Activated CD8-positive, alpha-beta memory T cell treated with anti-CD3 and anti-CD28 coated beads for 36 hours (primary cell): ENCODE measurements at regions not wholly inside any gene's neighbourhood (a gene's known extent, or its start where the extent isn't known, plus 50 kb on each side); places are given as distances from the start of the nearest gene placed in this dataset.
"Not testable (repeated sequence)": the region's sequence is repeated elsewhere in the genome, so short reads cannot be mapped to it uniquely, and the experiment has no call there.

ENCODE experiments used
- CTCF ChIA-PET: fragments of 350-600 bp; sonication (Branson Sonifier 250); formaldehyde crosslinking; loops from one replicate; lab custom pipeline; 2021; ENCODE audit warnings: antibody characterized with exemption; lab: Charles Lee
- POLR2A ChIA-PET: fragments of 350-600 bp; sonication (Branson Sonifier 250); formaldehyde crosslinking; loops from one replicate; lab custom pipeline; 2021; ENCODE audit warnings: antibody characterized with exemption; lab: Charles Lee

- POLR2A ChIA-PET: no interaction called here
- CTCF ChIA-PET: no interaction called here
Measured at GRCh38 chr1:219415433-219415832, 197.5 kb downstream of the ZC3H11B start.

DNA sequence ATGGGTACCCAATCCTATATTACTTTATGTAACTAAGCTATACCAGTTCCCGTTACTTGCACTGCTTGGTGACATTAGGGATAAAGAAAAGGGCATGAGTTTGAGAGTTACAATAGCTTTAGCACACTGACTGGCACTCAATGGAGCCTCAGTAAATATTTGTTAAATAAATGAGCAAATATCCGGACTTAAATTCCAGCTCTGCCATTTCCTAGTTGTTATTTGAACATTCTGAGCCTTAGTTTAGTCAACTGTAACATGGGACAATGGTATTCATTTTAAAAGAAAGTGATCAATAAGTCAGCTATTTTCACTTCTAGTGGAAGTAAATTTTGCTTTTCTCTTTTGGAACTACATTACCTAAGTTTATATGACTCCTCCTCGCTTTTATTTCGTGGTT lies 198.7 kb downstream of the ZC3H11B start:
- POLR2A ChIA-PET: no interaction called here
- CTCF ChIA-PET: no interaction called here

DNA sequence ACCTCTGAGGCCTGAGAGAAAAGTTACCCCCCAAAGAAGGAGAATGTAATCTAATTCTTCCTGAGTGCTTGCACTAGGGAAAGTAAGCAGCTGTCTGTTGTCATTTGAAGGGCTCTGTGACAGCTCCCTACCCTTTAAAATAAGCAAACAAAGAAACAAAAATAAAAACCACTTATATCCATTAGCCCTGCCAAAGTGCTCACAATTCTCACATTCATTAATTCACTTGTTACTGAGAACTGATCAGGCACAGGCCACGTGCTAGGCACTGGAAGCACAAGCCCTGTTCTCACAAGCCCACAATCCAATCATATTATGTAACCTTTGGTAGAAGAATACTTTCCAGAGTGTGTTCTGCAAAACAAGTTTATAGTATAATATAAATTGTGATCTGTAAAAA lies 199.4 kb downstream of the ZC3H11B start:
- ChIA-PET POLR2A (no interaction called here), CTCF (interaction anchor here (1.7 kb wide), 1 partner anchor 19 kb away, joined by 3 read pairs; no protein-coding TSS in a partner anchor)

DNA sequence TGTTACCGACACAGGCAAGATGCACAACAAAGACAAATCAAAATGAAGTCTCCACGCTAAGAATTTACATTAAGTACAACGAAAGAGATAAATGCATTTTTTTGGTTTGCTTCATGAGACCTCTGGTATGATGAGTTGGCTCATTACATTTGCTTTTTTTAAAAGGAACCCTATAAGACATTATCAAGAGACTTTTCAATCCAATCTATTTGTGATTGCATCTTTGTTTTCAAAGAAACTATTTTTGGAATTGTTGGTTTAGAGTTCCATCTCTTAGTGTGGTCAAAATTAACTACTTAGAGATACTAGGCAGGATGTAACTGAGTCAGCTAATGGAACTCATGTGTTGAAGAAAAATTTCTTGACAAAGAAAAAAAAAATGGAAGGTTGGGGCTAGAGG lies 200.1 kb downstream of the ZC3H11B start:
- CTCF ChIA-PET: interaction anchor here (1.7 kb wide), 1 partner anchor 18 kb away, joined by 3 read pairs; no protein-coding TSS in a partner anchor

GRCh38 chr1:219410721-219411120 lies 202.2 kb downstream of the ZC3H11B start:
- CTCF ChIA-PET, POLR2A ChIA-PET: not testable (repeated sequence)

More for the DNA sequence above, 200.1 kb downstream of the ZC3H11B start:
- POLR2A ChIA-PET: no interaction called here

DNA sequence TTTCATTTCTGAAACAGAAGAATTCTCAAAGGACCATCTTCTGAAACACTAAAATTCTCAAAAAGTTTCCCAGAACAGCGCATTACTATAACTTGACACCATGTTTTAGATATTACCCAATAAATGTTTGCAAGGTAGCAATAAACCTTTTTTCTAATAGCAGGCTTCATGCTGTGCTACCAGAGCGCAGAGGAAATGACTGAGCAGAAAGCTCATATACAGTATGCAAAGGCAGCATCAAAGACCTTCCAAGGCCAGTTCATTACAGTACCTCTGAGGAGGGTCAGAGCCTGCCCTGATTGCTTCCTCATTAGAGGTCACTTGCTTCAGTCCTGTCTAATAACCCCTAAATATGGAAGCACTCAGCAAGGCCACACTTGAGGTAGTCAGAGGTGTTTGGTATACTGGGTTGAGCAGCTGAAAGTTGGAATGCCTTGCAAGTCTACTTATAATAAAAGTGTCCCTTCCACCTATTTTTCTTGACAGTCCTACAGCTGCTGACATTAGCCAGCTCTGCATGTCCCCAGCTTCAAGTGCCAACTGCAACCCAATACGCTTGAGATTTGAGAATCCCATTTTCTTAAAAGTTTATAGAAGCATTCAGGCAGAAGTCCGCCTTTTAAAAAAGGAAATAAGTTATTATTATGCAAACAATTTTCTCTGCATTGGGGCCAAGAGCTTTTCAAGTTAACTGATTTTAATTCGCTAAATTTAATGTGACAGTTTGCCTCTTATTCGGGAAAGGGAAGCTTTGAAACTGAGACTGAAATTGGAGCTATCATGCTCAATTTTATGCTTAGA lies 207.2 kb downstream of the ZC3H11B start:
- ChIA-PET CTCF (no interaction called here), POLR2A (no interaction called here)

DNA sequence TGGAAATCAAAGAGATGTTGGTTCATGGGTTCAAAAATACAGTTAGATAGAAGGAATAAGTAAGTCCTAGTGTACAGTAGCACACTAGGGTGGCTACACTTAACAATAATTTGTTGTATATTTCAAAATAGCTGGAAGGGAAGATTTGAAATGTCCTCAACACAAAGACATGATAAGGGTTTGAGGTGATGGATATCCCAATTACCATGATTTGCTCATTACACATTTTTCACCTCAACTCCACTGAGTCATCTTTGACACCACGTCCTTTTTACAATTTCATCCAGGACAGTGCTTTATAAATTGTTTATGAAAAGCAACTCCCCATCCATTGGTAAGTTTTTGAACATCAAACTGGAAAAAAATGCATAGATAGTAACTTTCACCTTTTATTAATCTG lies 208.3 kb downstream of the ZC3H11B start:
- ChIA-PET CTCF (no interaction called here), POLR2A (no interaction called here)

DNA sequence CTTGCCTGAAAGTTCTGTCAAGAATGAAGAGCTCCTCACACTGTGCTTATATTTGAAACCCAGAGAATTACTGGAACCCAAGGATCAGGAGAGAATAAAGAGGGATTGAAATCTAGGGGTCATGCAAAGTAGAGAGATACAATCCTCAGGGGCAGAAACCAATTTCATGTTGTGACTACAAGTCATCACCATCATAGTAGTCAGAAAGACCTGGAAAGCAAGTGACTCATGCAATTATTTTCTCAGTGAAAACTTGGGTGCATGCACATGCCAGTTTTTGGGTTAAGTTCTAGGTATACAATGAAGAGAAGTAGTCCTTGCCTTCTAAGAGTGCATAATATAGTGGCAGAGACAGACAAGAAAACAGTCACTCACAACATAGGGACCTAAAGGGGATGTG lies 210.0 kb downstream of the ZC3H11B start:
- ChIA-PET POLR2A (no interaction called here), CTCF (no interaction called here)

DNA sequence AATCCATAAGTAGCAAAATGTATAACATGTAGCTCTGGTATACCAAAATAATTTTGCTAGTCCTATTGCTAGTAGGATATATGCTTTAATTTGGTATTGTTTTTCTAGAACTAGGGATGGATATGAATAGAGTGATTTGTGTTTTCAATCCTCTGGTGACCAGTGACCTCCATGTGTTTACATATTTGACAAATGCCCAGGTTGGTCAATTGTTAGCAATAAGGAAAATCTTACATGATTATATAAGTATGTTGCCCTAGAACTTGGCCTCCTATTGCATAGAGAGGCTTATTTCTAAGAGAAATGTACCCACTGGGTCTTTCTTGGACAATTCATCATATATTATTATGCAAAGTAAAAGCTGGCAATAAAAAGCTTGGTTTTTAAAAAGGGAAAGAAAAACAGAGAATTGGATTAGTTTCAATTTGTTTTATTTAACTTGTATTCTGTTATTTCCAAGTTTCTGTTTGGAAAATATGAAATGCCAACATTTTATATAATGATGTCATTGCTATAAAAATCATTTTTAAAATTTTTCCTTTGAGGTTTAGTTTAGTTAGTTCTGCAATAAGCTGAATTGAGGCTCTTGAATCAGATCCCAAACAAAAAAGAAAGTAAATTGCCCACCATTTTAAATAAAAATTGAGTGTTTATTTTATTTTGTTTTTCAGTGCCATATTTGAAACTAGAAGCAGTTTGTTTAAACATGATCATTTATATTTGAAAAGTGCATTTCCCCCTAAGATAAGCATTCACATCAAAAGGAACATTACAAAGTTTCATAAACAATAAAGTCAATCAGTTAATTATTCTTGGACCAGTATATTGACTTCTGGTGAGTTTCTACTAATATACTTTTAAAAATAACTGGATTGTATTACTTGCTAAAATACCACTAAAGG lies 210.9 kb downstream of the ZC3H11B start:
- POLR2A ChIA-PET: no interaction called here
- CTCF ChIA-PET: no interaction called here

- CTCF ChIA-PET: no interaction called here
Measured at GRCh38 chr1:219399446-219399845, 213.5 kb downstream of the ZC3H11B start.

DNA sequence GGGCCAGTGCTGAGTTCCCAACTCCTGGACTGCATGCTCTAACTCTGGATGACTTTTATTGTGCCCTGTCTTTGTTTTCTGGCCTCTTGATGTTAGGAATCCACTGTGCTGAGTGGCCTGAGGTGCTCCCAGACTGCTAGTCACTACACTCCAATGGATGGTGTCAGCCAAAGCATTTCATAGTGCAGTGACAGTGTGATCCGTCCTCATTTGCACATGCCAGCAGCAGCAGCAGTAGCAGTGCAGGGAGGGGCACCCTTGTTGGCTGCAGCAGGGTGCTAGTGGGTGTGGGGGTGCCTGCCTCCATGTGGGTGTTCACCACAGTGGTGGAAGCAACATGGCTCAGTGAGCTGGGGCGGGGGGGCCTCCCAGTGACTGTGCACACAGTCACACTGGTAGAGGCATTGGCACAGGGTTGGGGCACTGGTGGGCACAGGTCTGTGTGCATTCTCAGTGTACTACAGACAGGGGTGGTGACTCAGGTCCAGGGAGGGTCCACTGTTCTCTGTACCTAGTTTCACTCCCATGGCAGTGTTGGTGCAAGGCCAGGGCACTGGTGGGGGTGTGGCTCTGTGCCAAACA lies 214.0 kb downstream of the ZC3H11B start:
- CTCF ChIA-PET: no interaction called here
- POLR2A ChIA-PET: no interaction called here

More at GRCh38 chr1:219399446-219399845, 213.5 kb downstream of the ZC3H11B start:
- POLR2A ChIA-PET: no interaction called here

DNA sequence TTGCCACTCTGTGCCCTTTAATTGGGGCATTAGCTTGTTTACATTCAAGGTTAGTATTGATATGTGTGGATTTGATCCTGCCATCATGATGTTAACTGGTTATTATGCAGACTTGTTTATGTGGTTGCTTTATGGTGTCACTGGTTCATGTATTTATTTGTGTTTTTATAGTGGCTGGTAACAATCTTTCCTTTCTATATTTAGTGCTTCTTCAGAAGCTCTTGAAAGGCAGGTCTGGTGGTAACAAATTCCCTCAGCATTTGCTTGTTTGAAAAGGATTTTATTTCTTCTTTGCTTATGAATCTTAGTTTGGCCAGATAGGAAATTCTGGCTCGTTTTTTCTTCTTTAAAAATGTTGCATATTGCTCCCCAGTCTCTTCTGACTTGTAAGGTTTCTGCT lies 215.4 kb downstream of the ZC3H11B start:
- ChIA-PET POLR2A (no interaction called here), CTCF (no interaction called here)

DNA sequence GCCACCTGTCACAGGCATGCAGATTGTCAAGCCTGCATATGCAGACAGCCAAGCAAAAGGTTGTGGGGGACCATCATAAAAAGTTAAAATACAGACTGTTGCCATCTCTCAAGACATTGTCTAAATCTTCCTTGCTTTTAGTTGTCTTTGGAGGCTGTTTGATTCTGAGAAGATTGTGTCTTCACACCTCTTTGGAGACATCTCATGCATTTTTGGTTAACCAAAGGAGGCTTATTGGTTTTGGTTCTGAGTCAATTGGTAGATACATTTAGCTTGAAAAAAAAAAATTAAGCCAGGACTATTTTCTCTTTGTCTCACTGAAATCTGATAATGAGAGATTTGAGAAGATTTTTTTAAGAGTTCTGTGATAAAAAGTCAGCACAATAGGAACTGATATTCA lies 217.6 kb downstream of the LYPLAL1 start:
- CTCF ChIA-PET: no interaction called here
- POLR2A ChIA-PET: no interaction called here

- CTCF ChIA-PET: no interaction called here
Measured at GRCh38 chr1:219387211-219387610, 213.5 kb downstream of the LYPLAL1 start.

GRCh38 chr1:219385787-219386427 lies 212.2 kb downstream of the LYPLAL1 start:
- ChIA-PET CTCF (no interaction called here), POLR2A (no interaction called here)

More at GRCh38 chr1:219387211-219387610, 213.5 kb downstream of the LYPLAL1 start:
- POLR2A ChIA-PET: no interaction called here

DNA sequence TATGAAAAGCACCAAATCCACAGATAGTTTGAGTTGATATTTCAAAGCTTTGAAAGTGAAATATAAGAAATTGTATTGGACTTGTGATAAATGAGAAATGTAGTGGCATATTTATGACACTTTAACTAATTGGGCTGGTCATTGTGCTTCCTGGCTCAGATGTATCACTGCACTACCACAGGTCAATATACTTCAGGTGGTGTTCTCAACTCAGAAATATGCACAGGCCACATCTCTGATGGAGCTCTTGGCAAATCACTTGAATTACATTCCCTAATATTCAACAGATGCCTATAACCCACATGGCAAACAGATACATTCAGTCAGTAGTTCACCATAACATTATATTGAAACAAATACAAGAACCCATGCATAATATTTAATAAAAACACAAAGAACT lies 209.6 kb downstream of the LYPLAL1 start:
- POLR2A ChIA-PET: no interaction called here
- CTCF ChIA-PET: no interaction called here

DNA sequence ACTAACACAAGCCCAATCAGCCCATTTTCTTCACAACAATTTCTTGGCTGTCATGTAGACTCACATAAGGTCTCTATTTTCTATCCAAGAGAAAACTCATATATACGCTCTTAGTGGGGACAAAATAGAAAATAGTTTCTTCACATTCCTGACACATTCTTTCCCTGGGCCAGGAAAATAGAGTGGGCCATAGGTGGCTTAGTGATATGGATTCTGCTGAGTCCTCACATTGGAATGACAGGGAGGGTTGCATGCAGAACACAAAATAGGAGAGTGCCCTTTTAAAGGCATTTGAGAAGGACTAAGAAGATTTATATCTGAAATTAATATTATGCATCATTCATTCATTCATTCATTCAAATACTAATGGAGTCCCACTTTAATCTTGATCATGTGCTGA lies 207.7 kb downstream of the LYPLAL1 start:
- CTCF ChIA-PET: no interaction called here
- POLR2A ChIA-PET: no interaction called here

GRCh38 chr1:219380463-219380862 lies 206.8 kb downstream of the LYPLAL1 start:
- ChIA-PET POLR2A (no interaction called here), CTCF (no interaction called here)

- POLR2A ChIA-PET: no interaction called here
Measured at GRCh38 chr1:219379691-219380090, 206.0 kb downstream of the LYPLAL1 start.

GRCh38 chr1:219374636-219375035 lies 201.0 kb downstream of the LYPLAL1 start:
- CTCF ChIA-PET: no interaction called here
- POLR2A ChIA-PET: no interaction called here

More at GRCh38 chr1:219379691-219380090, 206.0 kb downstream of the LYPLAL1 start:
- CTCF ChIA-PET: no interaction called here
